Stimulated activated naive CD4-positive, alpha-beta T cell treated with Interleukin-2 at 50 U/mL for 16 hours (primary cell): ENCODE measurements at regions not wholly inside any gene's neighbourhood (a gene's known extent, or its start where the extent isn't known, plus 50 kb on each side); places are given as distances from the start of the nearest gene placed in this dataset.
"Not testable (repeated sequence)": the region's sequence is repeated elsewhere in the genome, so short reads cannot be mapped to it uniquely, and the experiment has no call there.

ENCODE experiments used
- DNase-seq: peaks from one replicate; lab custom pipeline; 2025; lab: John Stamatoyannopoulos, UW

GRCh38 chr6:14389776-14390175 lies 272.2 kb downstream of the CD83 start:
- not testable (repeated sequence) for DNase-seq

GRCh38 chr6:14390805-14391204 lies 273.2 kb downstream of the CD83 start:
- no peak for DNase-seq

- no peak for DNase-seq
Observed at GRCh38 chr6:14393910-14394309, 276.3 kb downstream of the CD83 start.

- no peak for DNase-seq
Observed at GRCh38 chr6:14396392-14396791, 278.8 kb downstream of the CD83 start.

- DNase-seq, result no peak
Observed at GRCh38 chr6:14396826-14397517, 279.4 kb downstream of the CD83 start.

GRCh38 chr6:14397518-14397901 lies 279.9 kb downstream of the CD83 start:
- no peak for DNase-seq

GRCh38 chr6:14398953-14399352 lies 281.4 kb downstream of the CD83 start:
- no peak for DNase-seq

- no peak for DNase-seq
Observed at GRCh38 chr6:14399635-14400034, 282.1 kb downstream of the CD83 start.

- no peak for DNase-seq
Observed at GRCh38 chr6:14401246-14401645, 283.7 kb downstream of the CD83 start.

- DNase-seq, result no peak
Observed at GRCh38 chr6:14406614-14407331, 289.2 kb downstream of the CD83 start.

GRCh38 chr6:14408446-14408845 lies 290.9 kb downstream of the CD83 start:
- no peak for DNase-seq

GRCh38 chr6:14412026-14412425 lies 294.5 kb downstream of the CD83 start:
- no peak for DNase-seq

GRCh38 chr6:14415452-14415851 lies 297.9 kb downstream of the CD83 start:
- no peak for DNase-seq

- no peak for DNase-seq
Observed at GRCh38 chr6:14417377-14417776, 299.8 kb downstream of the CD83 start.

GRCh38 chr6:14419224-14419623 lies 301.7 kb downstream of the CD83 start:
- DNase-seq, result not testable (repeated sequence)

- no peak for DNase-seq
Observed at GRCh38 chr6:14422061-14422460, 304.5 kb downstream of the CD83 start.

- DNase-seq, result no peak
Observed at GRCh38 chr6:14422917-14423316, 305.3 kb downstream of the CD83 start.

GRCh38 chr6:14423330-14423729 lies 305.8 kb downstream of the CD83 start:
- DNase-seq, result no peak

GRCh38 chr6:14423955-14424354 lies 306.4 kb downstream of the CD83 start:
- DNase-seq, result no peak

GRCh38 chr6:14425805-14426204 lies 308.2 kb downstream of the CD83 start:
- DNase-seq, result no peak

GRCh38 chr6:14426281-14426680 lies 308.7 kb downstream of the CD83 start:
- no peak for DNase-seq

GRCh38 chr6:14428269-14428668 lies 310.7 kb downstream of the CD83 start:
- DNase-seq, result no peak

GRCh38 chr6:14429396-14429795 lies 311.8 kb downstream of the CD83 start:
- no peak for DNase-seq

- DNase-seq, result no peak
Observed at GRCh38 chr6:14430218-14430617, 312.6 kb downstream of the CD83 start.
